ENCODE measurements at regions not wholly inside any gene's neighbourhood (a gene's known extent, or its start where the extent isn't known, plus 50 kb on each side); places are given as distances from the start of the nearest gene placed in this dataset.

- no peak for TF ChIP-seq CTCF (IDR thresholded peaks at IDR 0.05; ENCODE audit: control insufficient read depth, insufficient read depth, low read depth, low read length, missing control alignments)
- no peak for DNase-seq (ENCODE audit: low read depth)
- H3K4me3 ChIP-seq (ENCODE audit: control insufficient read depth, low read depth, low read length), result no peak overlapping the region
Measured at GRCh38 chr5:29169886-29170285, 2023.6 kb upstream of the CDH6 start.

GRCh38 chr5:29162297-29162696 lies 2031.2 kb upstream of the CDH6 start:
- H3K4me3 ChIP-seq (ENCODE audit: control insufficient read depth, low read depth, low read length), result no peak overlapping the region
- DNase-seq (ENCODE audit: low read depth), result no peak
- TF ChIP-seq CTCF (IDR thresholded peaks at IDR 0.05; ENCODE audit: control insufficient read depth, insufficient read depth, low read depth, low read length, missing control alignments), result no peak

GRCh38 chr5:29161399-29162291 lies 2031.8 kb upstream of the CDH6 start:
- no peak for DNase-seq (ENCODE audit: low read depth)
- no peak for TF ChIP-seq CTCF (IDR thresholded peaks at IDR 0.05; ENCODE audit: control insufficient read depth, insufficient read depth, low read depth, low read length, missing control alignments)
- H3K4me3 ChIP-seq (ENCODE audit: control insufficient read depth, low read depth, low read length), result no peak overlapping the region

DNA sequence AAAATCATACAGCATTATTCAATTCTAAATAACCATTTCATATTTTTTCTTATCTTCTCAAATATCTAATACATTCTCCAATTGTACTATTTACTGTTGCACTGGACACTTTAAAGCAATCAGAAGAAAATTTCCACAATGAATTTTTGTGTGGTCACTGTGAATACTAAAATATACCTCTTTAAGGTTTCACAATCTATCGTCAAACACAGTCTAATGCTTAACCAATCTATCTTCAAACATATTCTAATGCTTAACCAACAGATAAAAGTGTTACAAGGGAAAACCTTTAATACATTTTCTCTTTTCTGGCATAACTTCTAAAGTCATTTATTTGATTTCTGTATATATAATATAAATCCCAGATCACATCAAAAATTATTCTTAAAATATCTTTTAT lies 2035.5 kb upstream of the CDH6 start:
- H3K4me3 ChIP-seq (ENCODE audit: control insufficient read depth, low read depth, low read length), result no peak overlapping the region
- DNase-seq (ENCODE audit: low read depth), result no peak
- TF ChIP-seq CTCF (IDR thresholded peaks at IDR 0.05; ENCODE audit: control insufficient read depth, insufficient read depth, low read depth, low read length, missing control alignments), result no peak

DNA sequence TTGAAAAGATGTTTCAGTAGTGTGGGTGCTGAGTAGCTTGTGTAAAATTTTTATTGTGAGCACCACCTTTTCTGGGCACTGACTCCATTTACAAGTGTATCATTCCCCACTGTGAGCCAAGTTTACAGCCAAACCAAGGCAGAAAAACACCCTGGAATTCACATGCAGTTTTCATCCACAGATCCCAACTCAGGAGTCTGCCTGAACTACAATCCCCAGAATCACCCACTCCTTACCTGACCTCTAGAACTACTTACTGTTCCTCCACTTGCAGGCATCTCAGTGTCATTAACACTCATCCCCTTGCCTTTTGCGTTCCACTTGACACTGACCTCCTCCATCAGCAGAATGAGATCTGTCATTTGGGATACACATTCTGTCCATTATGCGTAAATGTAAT lies 2042.6 kb upstream of the CDH6 start:
- DNase-seq (ENCODE audit: low read depth), result no peak
- H3K4me3 ChIP-seq (ENCODE audit: control insufficient read depth, low read depth, low read length), result no peak overlapping the region
- no peak for TF ChIP-seq CTCF (IDR thresholded peaks at IDR 0.05; ENCODE audit: control insufficient read depth, insufficient read depth, low read depth, low read length, missing control alignments)

GRCh38 chr5:29148581-29148980 lies 2044.9 kb upstream of the CDH6 start:
- DNase-seq (ENCODE audit: low read depth), result no peak
- TF ChIP-seq CTCF (IDR thresholded peaks at IDR 0.05; ENCODE audit: control insufficient read depth, insufficient read depth, low read depth, low read length, missing control alignments), result no peak
- no peak overlapping the region for H3K4me3 ChIP-seq (ENCODE audit: control insufficient read depth, low read depth, low read length)

Data from AG09309 (cell line).